NCI-H345 (cell line): ENCODE measurements at regions not wholly inside any gene's neighbourhood (a gene's known extent, or its start where the extent isn't known, plus 50 kb on each side); places are given as distances from the start of the nearest gene placed in this dataset.
A peak's percentile ranks its signal among the peaks of the same experiment; 100 is the strongest.

ENCODE experiments used
- DNase-seq: peaks from one replicate; lab custom pipeline; 2025; lab: John Stamatoyannopoulos, UW

DNA sequence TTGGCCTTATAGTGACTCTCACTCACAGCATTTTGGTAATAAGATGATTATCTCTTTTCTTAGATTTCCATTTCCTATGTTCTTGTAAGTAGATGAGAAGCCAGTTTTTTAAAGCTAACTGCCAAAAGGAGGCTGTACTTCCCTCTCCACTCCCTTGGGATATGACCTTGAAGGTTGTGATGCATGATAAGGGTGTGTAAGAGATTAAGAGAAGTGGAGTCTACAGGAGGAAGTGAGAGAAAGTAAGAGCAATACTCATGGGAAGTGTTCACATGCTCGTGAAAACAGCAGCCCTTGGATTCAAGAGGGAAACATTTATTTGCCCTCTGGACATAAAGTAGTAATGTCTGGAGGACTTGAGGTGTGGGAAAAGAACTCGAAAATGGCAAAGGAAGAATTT is 171.5 kb downstream of the EVA1A start:
- no peak for DNase-seq

GRCh38 chr2:75381032-75381431 is 179.7 kb downstream of the EVA1A start:
- DNase-seq: no peak

- DNase-seq: no peak
These were observed 180.3 kb upstream of the TACR1 start for GRCh38 chr2:75379476-75380210.

DNA sequence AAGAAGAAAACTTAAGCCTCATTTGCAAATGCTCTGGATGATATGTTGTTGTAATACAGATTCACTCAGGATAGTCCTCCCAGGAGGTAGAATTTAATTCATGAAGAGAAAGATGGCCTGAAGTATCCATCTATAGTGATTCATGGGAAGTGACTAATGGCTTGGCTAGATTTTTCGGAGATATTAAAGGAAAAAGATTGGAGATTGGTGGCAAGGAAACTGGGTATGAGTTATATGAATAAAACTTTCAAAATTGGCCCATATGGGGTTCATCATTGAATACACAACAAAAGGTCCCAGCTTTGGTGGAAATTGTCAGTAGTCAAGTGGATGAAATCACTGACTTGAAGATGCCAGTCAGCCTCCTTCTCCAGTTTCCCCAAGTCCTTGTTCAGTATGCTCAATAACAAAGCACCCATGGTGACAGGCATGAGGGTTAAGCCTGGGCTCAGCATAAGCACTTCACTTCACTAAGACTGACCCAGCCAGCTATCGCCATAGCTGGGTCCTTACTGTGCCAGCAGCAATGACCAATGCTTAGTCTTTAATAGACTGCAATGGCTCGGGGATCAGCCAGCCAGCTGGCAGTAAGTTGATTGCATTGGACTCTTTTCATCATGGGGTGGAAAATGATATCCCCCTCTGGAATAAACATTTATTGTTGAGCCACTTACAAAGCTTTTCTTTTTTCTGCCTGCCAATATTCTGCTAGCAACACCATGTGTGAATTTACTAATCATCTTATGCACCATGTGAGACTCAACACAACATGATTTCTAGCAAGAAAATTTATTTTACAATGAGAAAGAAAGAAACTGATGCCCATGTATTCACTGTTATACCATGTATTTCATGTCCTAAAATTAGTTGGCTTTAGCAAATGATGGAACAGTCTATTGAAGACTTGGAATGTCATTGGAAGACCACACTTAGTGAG is 176.6 kb upstream of the TACR1 start:
- peak; percentile 33 for DNase-seq

DNA sequence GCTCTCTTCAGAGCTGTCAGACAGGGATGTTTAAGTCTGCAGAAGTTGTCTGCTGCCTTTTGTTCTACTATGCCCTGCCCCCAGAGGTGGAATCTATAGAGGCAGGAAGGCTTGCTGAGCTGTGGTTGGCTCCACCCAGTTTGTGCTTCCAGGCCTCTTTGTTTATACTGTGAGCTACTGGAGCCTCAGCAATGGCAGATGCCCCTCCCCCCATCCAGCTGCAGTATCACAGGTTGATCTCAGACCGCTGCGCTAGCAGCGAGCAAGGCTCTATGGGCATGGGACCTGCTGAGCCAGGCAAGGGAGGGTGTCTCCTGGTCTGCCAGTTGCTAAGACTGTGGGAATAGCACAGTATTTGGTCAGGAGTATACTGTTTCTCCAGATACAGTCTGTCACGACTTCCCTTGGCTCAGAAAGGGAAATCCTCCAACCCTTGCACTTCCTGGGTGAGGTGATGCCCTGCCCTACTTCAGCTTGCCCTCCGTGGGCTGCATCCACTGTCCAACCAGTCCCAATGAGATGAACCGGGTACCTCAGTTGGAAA is 175.2 kb upstream of the TACR1 start:
- peak; percentile 53 for DNase-seq

- DNase-seq: peak; percentile 60
These were observed 168.1 kb upstream of the TACR1 start for GRCh38 chr2:75367401-75367800.

- DNase-seq: no peak
These were observed 162.2 kb upstream of the TACR1 start for GRCh38 chr2:75361486-75361885.

DNA sequence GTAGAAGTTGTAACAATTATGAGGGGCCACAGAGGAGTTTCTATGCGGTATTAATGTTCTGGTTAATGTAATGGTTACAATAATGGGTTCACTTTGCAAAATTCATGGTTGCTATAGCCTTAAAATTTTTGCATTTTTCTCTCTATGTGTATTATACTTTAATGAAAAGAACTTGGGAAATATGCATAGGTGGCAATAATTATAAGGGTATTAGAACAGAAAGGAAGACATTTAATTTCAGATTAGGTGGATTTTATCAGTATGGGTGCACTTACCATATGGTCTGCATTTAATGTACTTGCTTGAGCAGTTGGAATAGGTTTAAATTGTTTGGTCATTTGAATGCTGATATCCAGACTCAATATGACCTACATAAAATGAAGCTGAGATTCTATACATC is 161.6 kb upstream of the TACR1 start:
- DNase-seq: no peak

GRCh38 chr2:75356865-75357264 is 157.5 kb upstream of the TACR1 start:
- DNase-seq: no peak

DNA sequence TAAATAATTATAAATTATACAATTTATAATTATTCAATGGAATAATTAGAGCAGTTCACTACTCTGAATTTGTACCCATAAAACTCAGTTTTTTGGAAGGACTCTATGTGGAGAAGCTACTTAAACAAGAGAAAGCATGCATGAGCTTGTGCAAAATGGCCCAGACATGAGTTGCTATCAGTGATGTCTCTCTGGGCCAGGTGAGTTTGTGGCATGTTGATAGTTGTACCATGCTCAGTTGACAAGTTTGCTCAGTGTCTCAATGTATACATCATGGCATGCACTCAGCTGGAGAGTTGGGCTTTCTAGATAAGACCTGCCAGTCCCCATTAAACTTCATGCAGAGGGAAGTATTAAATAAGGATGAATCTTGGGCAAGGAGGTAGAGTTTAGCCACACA is 153.8 kb upstream of the TACR1 start:
- DNase-seq: no peak

DNA sequence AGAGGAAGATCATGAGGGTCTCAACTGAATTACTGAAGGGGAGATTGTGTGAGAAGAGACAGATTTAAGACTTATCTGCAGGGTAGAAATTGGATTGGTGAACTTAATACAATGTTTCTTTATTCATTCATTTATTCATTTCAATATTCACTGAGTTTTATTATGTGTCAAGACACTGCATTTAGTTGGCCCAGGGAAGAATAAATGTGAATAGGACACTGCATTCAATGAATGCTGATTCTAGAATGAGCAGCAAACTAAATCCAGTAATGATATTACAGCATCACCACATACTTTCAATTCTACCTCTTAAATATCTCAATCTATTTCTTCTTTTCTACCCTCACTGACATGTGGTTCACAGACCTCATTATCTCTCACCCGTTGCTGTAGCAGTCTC is 149.0 kb upstream of the TACR1 start:
- DNase-seq: no peak

DNA sequence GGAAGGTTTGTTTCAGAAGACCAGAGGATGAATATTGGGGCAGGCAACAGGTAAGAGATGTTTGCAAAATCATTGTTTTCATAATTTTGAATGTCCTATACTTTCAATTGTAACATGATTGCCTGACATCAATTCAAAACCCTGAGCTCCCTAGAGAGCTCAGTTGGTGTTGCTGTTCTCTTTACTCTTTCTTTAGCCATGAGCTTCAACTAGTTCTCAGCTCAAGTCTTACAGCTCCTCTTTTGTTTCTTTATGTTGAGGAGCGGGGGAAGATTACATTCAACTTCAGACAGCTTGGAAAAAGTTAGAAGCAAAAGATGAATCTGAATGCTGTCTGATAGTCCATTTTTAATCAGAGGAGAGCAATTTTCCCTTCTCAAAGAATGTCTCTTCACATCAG is 144.8 kb upstream of the TACR1 start:
- DNase-seq: no peak

GRCh38 chr2:75342504-75343175 is 143.3 kb upstream of the TACR1 start:
- DNase-seq: no peak

DNA sequence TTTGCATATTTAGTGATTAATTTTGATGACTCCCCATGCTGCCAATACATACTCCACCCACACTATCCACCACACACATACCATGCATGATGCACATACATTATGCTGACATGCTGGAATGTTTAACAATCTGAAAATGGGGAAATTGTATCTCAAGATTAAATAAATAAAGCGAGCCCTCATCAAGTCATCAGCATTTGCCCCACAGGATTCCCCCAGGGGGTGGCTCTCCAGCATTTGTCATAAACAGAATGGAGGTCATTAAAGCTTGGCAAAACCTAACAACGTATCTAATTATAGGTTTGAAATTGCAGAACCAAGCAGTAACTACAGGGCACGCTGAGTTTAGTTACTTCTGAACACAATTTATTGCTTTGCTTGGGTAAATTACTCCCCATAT is 141.2 kb upstream of the TACR1 start:
- DNase-seq: peak; percentile 69

DNA sequence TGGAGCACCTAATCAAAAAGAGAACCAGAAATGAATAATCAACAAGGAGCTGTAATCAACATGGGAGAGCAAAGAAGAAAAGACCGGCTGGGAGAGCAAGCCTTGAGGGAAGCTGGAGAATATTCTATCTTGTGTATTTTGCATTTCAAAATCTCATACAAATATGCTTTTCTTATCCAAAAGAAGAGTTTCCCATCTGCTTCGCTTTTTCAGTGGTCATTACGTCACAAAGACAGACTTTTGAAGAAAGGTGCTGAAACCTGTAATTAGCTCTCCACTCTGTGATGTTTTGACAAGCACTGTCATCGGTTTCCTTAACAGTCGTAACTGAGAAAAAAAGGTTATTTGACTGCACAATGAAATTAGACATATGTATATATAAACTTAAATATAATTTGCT is 139.1 kb upstream of the TACR1 start:
- DNase-seq: no peak

DNA sequence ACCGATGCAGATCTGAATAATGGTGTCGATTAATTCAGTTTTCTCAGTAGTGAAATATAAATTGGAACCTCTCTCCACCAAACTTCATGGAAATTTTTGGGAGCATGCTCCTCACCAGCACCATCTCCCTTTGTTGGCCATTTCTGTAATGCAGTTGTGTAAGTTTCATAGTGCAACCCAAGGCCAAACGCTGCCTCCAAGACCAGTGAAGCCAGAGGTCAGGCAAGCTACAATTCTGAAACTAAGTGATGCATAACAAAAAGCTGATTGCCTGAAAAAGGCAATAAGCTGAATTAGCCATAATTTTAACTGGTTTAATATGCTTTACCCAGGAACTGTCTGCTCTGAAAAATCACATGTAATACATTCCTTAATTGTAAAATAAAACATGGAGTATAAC is 138.3 kb upstream of the TACR1 start:
- no peak for DNase-seq

GRCh38 chr2:75337016-75337415 is 137.7 kb upstream of the TACR1 start:
- no peak for DNase-seq

DNA sequence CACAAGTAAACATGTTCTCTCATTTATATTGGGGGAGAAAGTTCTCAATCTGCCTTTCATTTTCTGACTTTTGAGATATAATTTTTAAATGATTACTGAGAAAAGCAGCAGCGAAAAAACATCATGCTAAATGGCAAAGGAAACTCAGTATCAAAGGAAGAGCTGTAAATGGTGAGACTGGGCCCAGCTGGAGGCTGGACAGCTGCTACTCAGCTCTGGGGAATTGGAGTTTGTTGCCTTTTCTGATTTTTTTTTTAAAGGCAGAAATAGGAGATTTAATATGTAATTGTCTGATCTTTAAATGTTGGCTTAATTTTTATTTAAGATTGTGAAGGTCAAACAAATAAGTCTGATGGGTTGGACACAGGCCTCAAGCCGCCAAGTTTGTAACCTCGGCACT is 137.1 kb upstream of the TACR1 start:
- no peak for DNase-seq

GRCh38 chr2:75334076-75334475 is 134.8 kb upstream of the TACR1 start:
- no peak for DNase-seq

- no peak for DNase-seq
These were observed 134.3 kb upstream of the TACR1 start for GRCh38 chr2:75333646-75334045.

GRCh38 chr2:75328156-75328555 is 128.8 kb upstream of the TACR1 start:
- no peak for DNase-seq

GRCh38 chr2:75327334-75327733 is 128.0 kb upstream of the TACR1 start:
- peak; percentile 93 for DNase-seq

GRCh38 chr2:75326645-75327044 is 127.3 kb upstream of the TACR1 start:
- no peak for DNase-seq
